ENCODE measurements at regions not wholly inside any gene's neighbourhood (a gene's known extent, or its start where the extent isn't known, plus 50 kb on each side); places are given as distances from the start of the nearest gene placed in this dataset.

DNA sequence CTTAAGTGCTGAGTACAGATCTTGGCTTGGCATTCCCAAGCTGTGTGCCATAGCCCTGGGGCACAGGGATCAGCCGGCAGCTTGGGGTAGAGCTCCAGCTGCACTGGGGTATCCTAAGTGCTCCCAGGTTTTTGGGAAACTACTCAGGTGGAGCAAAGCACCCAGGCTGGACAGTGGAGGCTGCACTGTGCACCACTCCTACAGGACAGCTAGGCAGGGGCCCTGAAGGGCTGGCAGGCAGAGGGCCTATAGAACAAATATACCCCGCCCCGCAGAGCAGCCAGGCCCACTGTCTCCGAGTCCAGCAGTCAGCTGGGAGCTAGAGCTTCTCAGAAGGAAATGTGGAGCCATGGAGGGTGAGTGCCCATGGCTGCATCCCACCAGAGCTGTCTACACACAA lies 691.7 kb upstream of the ADGRL2 start:
- Histone ChIP-seq H3K4me3 (ENCODE audit: low read depth, low read length, poor library complexity, severe bottlenecking) (no peak overlapping the region), H3K9me3 (ENCODE audit: low read depth, low read length, poor library complexity, severe bottlenecking) (no peaks in the 10 kb centered on the region), H3K27ac (ENCODE audit: low read depth, low read length, poor library complexity, severe bottlenecking) (no peak overlapping the region), H3K36me3 (ENCODE audit: insufficient read depth, low read length, poor library complexity, severe bottlenecking) (no peaks in the 10 kb centered on the region), H3K4me1 (ENCODE audit: insufficient read depth, low read length, poor library complexity, severe bottlenecking) (no peaks in the 10 kb centered on the region), H3K27me3 (replicated peaks; ENCODE audit: insufficient read depth, low read depth, low read length, poor library complexity) (no peaks in the 10 kb centered on the region)
- DNase-seq (ENCODE audit: low spot score): no peak
- no TSS peak for BruUV-seq (replicated peaks)
- CTCF ChIA-PET: no interaction called here
- intact Hi-C loops (cut with micrococcal nuclease; ENCODE audit: unreplicated experiment): no loop called here
- TF ChIP-seq, protein P1, sequence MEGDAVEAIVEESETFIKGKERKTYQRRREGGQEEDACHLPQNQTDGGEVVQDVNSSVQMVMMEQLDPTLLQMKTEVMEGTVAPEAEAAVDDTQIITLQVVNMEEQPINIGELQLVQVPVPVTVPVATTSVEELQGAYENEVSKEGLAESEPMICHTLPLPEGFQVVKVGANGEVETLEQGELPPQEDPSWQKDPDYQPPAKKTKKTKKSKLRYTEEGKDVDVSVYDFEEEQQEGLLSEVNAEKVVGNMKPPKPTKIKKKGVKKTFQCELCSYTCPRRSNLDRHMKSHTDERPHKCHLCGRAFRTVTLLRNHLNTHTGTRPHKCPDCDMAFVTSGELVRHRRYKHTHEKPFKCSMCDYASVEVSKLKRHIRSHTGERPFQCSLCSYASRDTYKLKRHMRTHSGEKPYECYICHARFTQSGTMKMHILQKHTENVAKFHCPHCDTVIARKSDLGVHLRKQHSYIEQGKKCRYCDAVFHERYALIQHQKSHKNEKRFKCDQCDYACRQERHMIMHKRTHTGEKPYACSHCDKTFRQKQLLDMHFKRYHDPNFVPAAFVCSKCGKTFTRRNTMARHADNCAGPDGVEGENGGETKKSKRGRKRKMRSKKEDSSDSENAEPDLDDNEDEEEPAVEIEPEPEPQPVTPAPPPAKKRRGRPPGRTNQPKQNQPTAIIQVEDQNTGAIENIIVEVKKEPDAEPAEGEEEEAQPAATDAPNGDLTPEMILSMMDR (conservative IDR thresholded peaks at IDR 0.05; ENCODE audit: low read depth, low read length): no peak
- no peak for TF ChIP-seq EZH2 (IDR thresholded peaks at IDR 0.05; ENCODE audit: borderline replicate concordance, low read depth, low read length, poor library complexity, severe bottlenecking)
- POLR2A ChIA-PET (ENCODE audit: low non-redundant PET): no interaction called here

DNA sequence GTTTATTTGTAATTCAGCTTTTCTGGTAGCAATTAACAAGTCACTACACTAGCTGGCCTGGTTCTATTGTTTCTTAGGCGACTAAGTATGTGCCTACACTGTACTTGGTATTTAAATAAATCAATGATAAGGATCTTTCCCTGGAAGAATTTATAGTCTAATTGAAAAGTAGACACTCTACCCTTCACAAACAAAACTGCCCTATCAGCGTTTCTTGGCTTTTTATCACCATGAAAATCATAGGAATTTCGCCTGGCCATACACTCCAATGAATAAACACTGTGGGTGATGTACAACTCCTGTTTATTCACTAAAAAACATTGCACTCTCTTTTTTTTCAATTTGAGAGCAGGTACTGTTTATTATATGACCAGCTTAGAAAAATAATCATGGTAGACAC lies 702.9 kb upstream of the ADGRL2 start:
- Histone ChIP-seq H3K4me3 (ENCODE audit: low read depth, low read length, poor library complexity, severe bottlenecking) (no peak overlapping the region), H3K9me3 (ENCODE audit: low read depth, low read length, poor library complexity, severe bottlenecking) (no peaks in the 10 kb centered on the region), H3K27ac (ENCODE audit: low read depth, low read length, poor library complexity, severe bottlenecking) (no peak overlapping the region), H3K4me1 (ENCODE audit: insufficient read depth, low read length, poor library complexity, severe bottlenecking) (no peaks in the 10 kb centered on the region), H3K36me3 (ENCODE audit: insufficient read depth, low read length, poor library complexity, severe bottlenecking) (no peaks in the 10 kb centered on the region), H3K27me3 (replicated peaks; ENCODE audit: insufficient read depth, low read depth, low read length, poor library complexity) (no peaks in the 10 kb centered on the region)
- ChIA-PET CTCF (no interaction called here), POLR2A (ENCODE audit: low non-redundant PET) (no interaction called here)
- no TSS peak for BruUV-seq (replicated peaks)
- intact Hi-C loops (cut with micrococcal nuclease; ENCODE audit: unreplicated experiment): no loop called here
- TF ChIP-seq EZH2 (IDR thresholded peaks at IDR 0.05; ENCODE audit: borderline replicate concordance, low read depth, low read length, poor library complexity, severe bottlenecking): no peak
- TF ChIP-seq, protein P1 (conservative IDR thresholded peaks at IDR 0.05; ENCODE audit: low read depth, low read length): no peak
- DNase-seq (ENCODE audit: low spot score): peak; percentile 15

DNA sequence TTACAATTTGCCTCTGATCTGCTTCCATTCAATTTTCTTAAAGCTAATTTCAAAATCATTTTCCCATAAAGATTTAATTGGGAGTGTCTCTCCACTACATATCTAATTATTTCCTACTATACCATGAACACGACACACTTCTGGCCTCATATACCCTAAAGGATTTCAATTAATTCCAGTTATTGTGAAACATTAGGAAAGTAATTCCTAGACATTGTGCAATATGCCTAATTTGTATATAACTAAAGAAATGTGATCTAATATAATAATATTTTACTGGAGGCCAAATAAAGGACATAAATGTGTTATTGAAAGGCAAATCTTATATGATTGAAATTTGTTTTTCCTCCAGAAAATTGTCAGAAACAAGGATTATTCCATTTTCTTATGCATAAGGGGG lies 727.2 kb upstream of the ADGRL2 start:
- Histone ChIP-seq H3K27me3 (replicated peaks; ENCODE audit: insufficient read depth, low read depth, low read length, poor library complexity) (no peaks in the 10 kb centered on the region), H3K4me1 (ENCODE audit: insufficient read depth, low read length, poor library complexity, severe bottlenecking) (peaks cover 5% of the 10 kb centered on the region), H3K9me3 (ENCODE audit: low read depth, low read length, poor library complexity, severe bottlenecking) (no peaks in the 10 kb centered on the region), H3K36me3 (ENCODE audit: insufficient read depth, low read length, poor library complexity, severe bottlenecking) (no peaks in the 10 kb centered on the region), H3K4me3 (ENCODE audit: low read depth, low read length, poor library complexity, severe bottlenecking) (no peak overlapping the region), H3K27ac (ENCODE audit: low read depth, low read length, poor library complexity, severe bottlenecking) (no peak overlapping the region)
- ChIA-PET CTCF (no interaction called here), POLR2A (ENCODE audit: low non-redundant PET) (no interaction called here)
- BruUV-seq (replicated peaks): no TSS peak
- intact Hi-C loops (cut with micrococcal nuclease; ENCODE audit: unreplicated experiment): no loop called here
- DNase-seq (ENCODE audit: low spot score): no peak
- TF ChIP-seq, protein P1 (conservative IDR thresholded peaks at IDR 0.05; ENCODE audit: low read depth, low read length): no peak
- TF ChIP-seq EZH2 (IDR thresholded peaks at IDR 0.05; ENCODE audit: borderline replicate concordance, low read depth, low read length, poor library complexity, severe bottlenecking): no peak

Data from A673 (cell line).